H9 (cell line): ENCODE measurements at regions not wholly inside any gene's neighbourhood (a gene's known extent, or its start where the extent isn't known, plus 50 kb on each side); places are given as distances from the start of the nearest gene placed in this dataset.

ENCODE experiments used
- DNase-seq: peaks from one replicate; pipeline ENCODE4 v3.0.0-alpha.2; 2017
- H2AFZ ChIP-seq: one replicate; pipeline ENCODE4 v1.6.1; 2013; ENCODE audit warnings: mild to moderate bottlenecking, low read length, control low read depth, moderate library complexity
- H2AK5ac ChIP-seq: 2 replicates; pipeline ENCODE4 v1.6.1; 2013; ENCODE audit warnings: low read length, control low read depth, mixed read lengths; ENCODE audit not compliant: insufficient read length
- H2BK120ac ChIP-seq: one replicate; pipeline ENCODE4 v1.6.1; 2013; ENCODE audit warnings: low read depth, mild to moderate bottlenecking, low read length, control low read depth, inconsistent platforms; ENCODE audit not compliant: poor library complexity, severe bottlenecking
- H2BK12ac ChIP-seq: 2 replicates; pipeline ENCODE4 v1.6.1; 2013; ENCODE audit warnings: low read length, control low read depth, mixed read lengths, low read depth; ENCODE audit not compliant: insufficient read length
- H2BK15ac ChIP-seq: 2 replicates; pipeline ENCODE4 v1.6.1; 2013; ENCODE audit warnings: low read depth, low read length, control low read depth
- H2BK20ac ChIP-seq: one replicate; pipeline ENCODE4 v1.6.1; 2013; ENCODE audit warnings: low read depth, mild to moderate bottlenecking, low read length, control low read depth, inconsistent platforms; ENCODE audit not compliant: poor library complexity, severe bottlenecking
- H2BK5ac ChIP-seq: 2 replicates; pipeline ENCODE4 v1.6.1; 2013; ENCODE audit warnings: low read length, control low read depth, mixed read lengths; ENCODE audit not compliant: insufficient read length
- H3K14ac ChIP-seq: 2 replicates; pipeline ENCODE4 v1.6.1; 2013; ENCODE audit warnings: low read length, control low read depth; ENCODE audit not compliant: insufficient read depth
- H3K18ac ChIP-seq: 2 replicates; pipeline ENCODE4 v1.6.1; 2013; ENCODE audit warnings: low read depth, mild to moderate bottlenecking, mixed read lengths, low read length, control low read depth; ENCODE audit not compliant: insufficient read length
- H3K23ac ChIP-seq: 2 replicates; pipeline ENCODE4 v1.6.1; 2013; ENCODE audit warnings: low read length, control low read depth, mixed read lengths, low read depth; ENCODE audit not compliant: insufficient read length
- H3K23me2 ChIP-seq: 2 replicates; pipeline ENCODE4 v1.6.1; 2013; ENCODE audit warnings: low read depth, mild to moderate bottlenecking, mixed read lengths, low read length, control low read depth; ENCODE audit not compliant: insufficient read length, poor library complexity, severe bottlenecking
- H3K27ac ChIP-seq: 2 replicates; pipeline ENCODE4 v1.5.1; 2013; ENCODE audit warnings: low read length, control low read depth, mixed read lengths, low read depth; ENCODE audit not compliant: insufficient read length
- H3K27me3 ChIP-seq: 2 replicates; pipeline ENCODE4 v1.6.1; 2013; ENCODE audit warnings: low read length, control low read depth, inconsistent platforms; ENCODE audit not compliant: insufficient read depth
- H3K4ac ChIP-seq: 2 replicates; pipeline ENCODE4 v1.6.1; 2013; ENCODE audit warnings: low read depth, mild to moderate bottlenecking, control low read depth, inconsistent platforms, low read length, moderate library complexity
- H3K4me1 ChIP-seq: 2 replicates; pipeline ENCODE4 v1.6.1; 2013; ENCODE audit warnings: low read length, control low read depth, inconsistent platforms; ENCODE audit not compliant: insufficient read depth
- H3K4me2 ChIP-seq: 2 replicates; pipeline ENCODE4 v1.6.1; 2013; ENCODE audit warnings: low read length, control low read depth, mixed read lengths; ENCODE audit not compliant: insufficient read length, insufficient read depth
- H3K56ac ChIP-seq: 2 replicates; pipeline ENCODE4 v1.6.1; 2013; ENCODE audit warnings: low read depth, mild to moderate bottlenecking, mixed read lengths, low read length, control low read depth; ENCODE audit not compliant: insufficient read length
- H3K79me1 ChIP-seq: 2 replicates; pipeline ENCODE4 v1.6.1; 2013; ENCODE audit warnings: low read depth, mild to moderate bottlenecking, moderate library complexity, low read length, control low read depth, inconsistent platforms; ENCODE audit not compliant: insufficient read depth, poor library complexity, severe bottlenecking
- H3K79me2 ChIP-seq: 2 replicates; pipeline ENCODE4 v1.6.1; 2013; ENCODE audit warnings: low read length, control low read depth, inconsistent platforms; ENCODE audit not compliant: insufficient read depth
- H3K9ac ChIP-seq: 2 replicates; pipeline ENCODE4 v1.6.1; 2013; ENCODE audit warnings: low read length, control low read depth, mixed read lengths; ENCODE audit not compliant: insufficient read length; ENCODE audit errors: extremely low read depth
- H3K9me3 ChIP-seq: one replicate; pipeline ENCODE4 v1.6.1; 2013; ENCODE audit warnings: low read depth, low read length, inconsistent platforms; ENCODE audit not compliant: control insufficient read depth
- H3T11ph ChIP-seq: one replicate; pipeline ENCODE4 v1.6.1; 2013; ENCODE audit warnings: mild to moderate bottlenecking, low read length, control low read depth, inconsistent platforms
- H4K20me1 ChIP-seq: one replicate; pipeline ENCODE4 v1.6.1; 2013; ENCODE audit not compliant: control insufficient read depth, insufficient read length, insufficient read depth
- H4K5ac ChIP-seq: 2 replicates; pipeline ENCODE4 v1.6.1; 2013; ENCODE audit warnings: low read depth, mild to moderate bottlenecking, mixed read lengths, low read length, control low read depth; ENCODE audit not compliant: insufficient read length
- H4K8ac ChIP-seq: replicated peaks from 2 replicates; pipeline ENCODE4 v1.6.1; 2013; ENCODE audit warnings: low read length, control low read depth, mixed read lengths, low read depth; ENCODE audit not compliant: insufficient read length
- H4K91ac ChIP-seq: 2 replicates; pipeline ENCODE4 v1.6.1; 2013; ENCODE audit warnings: low read depth, mild to moderate bottlenecking, moderate library complexity, mixed read lengths, low read length, control low read depth; ENCODE audit not compliant: insufficient read length
- H3K27ac Mint-ChIP-seq, 3 experiments: 2 replicates in 2 of 3; 3 replicates in 1 of 3; pipeline ENCODE4 v1.8.0; 2020 to 2021; ENCODE audit warnings: mixed read lengths in 3 of 3, mild to moderate bottlenecking in 1 of 3, moderate library complexity in 1 of 3
- H3K27me3 Mint-ChIP-seq: 2 replicates; pipeline ENCODE4 v1.8.0; 2021; ENCODE audit warnings: low read depth, mild to moderate bottlenecking, moderate library complexity, mixed read lengths
- H3K36me3 Mint-ChIP-seq, 3 experiments: 2 replicates in 2 of 3; 3 replicates in 1 of 3; pipeline ENCODE4 v1.8.0; 2020 to 2021; ENCODE audit warnings: low read depth in 3 of 3, mixed read lengths in 3 of 3; ENCODE audit not compliant: insufficient read depth in 1 of 3
- H3K4me1 Mint-ChIP-seq, 2 experiments: 2 replicates each; pipeline ENCODE4 v1.8.0; 2020; ENCODE audit warnings: mixed read lengths in 2 of 2
- H3K4me3 Mint-ChIP-seq, 2 experiments: 2 replicates in 1 of 2; 3 replicates in 1 of 2; pipeline ENCODE4 v1.8.0; 2020 to 2021; ENCODE audit warnings: mild to moderate bottlenecking in 2 of 2, mixed read lengths in 2 of 2, moderate library complexity in 1 of 2
- H3K9me3 Mint-ChIP-seq, 2 experiments: 2 replicates in 1 of 2; 3 replicates in 1 of 2; pipeline ENCODE4 v1.8.0; 2020; ENCODE audit warnings: mild to moderate bottlenecking in 2 of 2, mixed read lengths in 2 of 2, moderate library complexity in 1 of 2
- CTCF ChIP-seq: fragments of 200-600 bp; sonication (generic); conservative IDR thresholded peaks from 3 replicates; pipeline ENCODE4 v1.8.0; 2021; ENCODE audit warnings: antibody characterized with exemption, mild to moderate bottlenecking
- WGBS: extraction: QIAGEN DNeasy Blood & Tissue Kit; methylation state at CpG from one replicate; pipeline ENCODE4 v1.1.7; 2013; ENCODE audit warnings: missing lambda C conversion rate, low lambda C conversion rate, mixed read lengths; ENCODE audit not compliant: insufficient read length; ENCODE audit errors: extremely low coverage; 5-methylcytosine and 5-hydroxymethylcytosine counted together

GRCh38 chr5:172534229-172535107 is 80.1 kb upstream of the SH3PXD2B start:
- Histone ChIP-seq H2AK5ac (no peak overlapping the region), H3K23ac (no peak overlapping the region), H2BK12ac (no peak overlapping the region), H2BK15ac (no peak overlapping the region), H4K20me1 (no peaks in the 10 kb centered on the region), H3K14ac (no peak overlapping the region), H2BK120ac (no peak overlapping the region), H3K79me1 (no peaks in the 10 kb centered on the region), H4K91ac (no peak overlapping the region), H3T11ph (no peak overlapping the region), H4K8ac (no peak overlapping the region), H3K9me3 (no peaks in the 10 kb centered on the region), H2BK20ac (no peak overlapping the region), H3K27ac (no peak overlapping the region), H3K4me2 (no peak overlapping the region), H3K4me1 (0 out of 2 replicates have a peak, but pooled peaks cover 2% of the 10 kb centered on the region), H3K27me3 (no peaks in the 10 kb centered on the region), H2BK5ac (no peak overlapping the region), H3K18ac (no peak overlapping the region), H3K56ac (no peak overlapping the region), H4K5ac (no peak overlapping the region), H3K4ac (no peak overlapping the region), H2AFZ (no peak overlapping the region), H3K79me2 (no peaks in the 10 kb centered on the region), H3K23me2 (no peaks in the 10 kb centered on the region), H3K9ac (no peak overlapping the region)
- no CpG with 5 or more reads among the region's 9 CpGs for WGBS
- peaks cover 10 to 14% of the 10 kb centered on the region in 2 experiments; a peak in 3 of 4 replicates for H3K4me1 Mint-ChIP-seq
- no peak overlapping the region for H3K4me3 Mint-ChIP-seq
- peaks cover 0 to under 1% (median 0%) of the 10 kb centered on the region in 3 experiments; a peak in 2 of 7 replicates for H3K36me3 Mint-ChIP-seq
- peaks cover 0 to under 1% of the 10 kb centered on the region in 2 experiments; a peak in 3 of 5 replicates for H3K9me3 Mint-ChIP-seq
- DNase-seq = peak; percentile 20
- no peak overlapping the region for H3K27ac Mint-ChIP-seq
- peaks cover 21% of the 10 kb centered on the region for H3K27me3 Mint-ChIP-seq
- TF ChIP-seq CTCF = no peak
